PFSK-1 (cell line): ENCODE measurements at regions not wholly inside any gene's neighbourhood (a gene's known extent, or its start where the extent isn't known, plus 50 kb on each side); places are given as distances from the start of the nearest gene placed in this dataset.

Source experiments
- POLR2AphosphoS5 ChIP-seq: IDR thresholded peaks from 2 replicates; pipeline ENCODE4 v1.6.1; 2012; ENCODE audit warnings: low read depth, mild to moderate bottlenecking, control low read depth, low read length, moderate library complexity
- REST ChIP-seq, 2 experiments: IDR thresholded peaks; 2 replicates each; pipeline versions ENCODE4 v1.6.1 to v1.8.0; 2011 to 2012; ENCODE audit warnings: low read depth in 2 of 2, low read length in 2 of 2, control low read depth in 1 of 2, inconsistent platforms in 1 of 2, mild to moderate bottlenecking in 1 of 2, moderate library complexity in 1 of 2; ENCODE audit not compliant: insufficient read depth in 1 of 2
- SIN3A ChIP-seq: IDR thresholded peaks from 2 replicates; pipeline ENCODE4 v1.6.1; 2012; ENCODE audit warnings: mild to moderate bottlenecking, low read length, moderate library complexity, borderline replicate concordance; ENCODE audit not compliant: insufficient read depth
- TAF1 ChIP-seq: IDR thresholded peaks from 2 replicates; pipeline ENCODE4 v1.6.1; 2012; ENCODE audit warnings: low read length, control low read depth, borderline replicate concordance; ENCODE audit not compliant: insufficient read depth

GRCh38 chrX:69051901-69052300, 113.4 kb downstream of the PJA1 start:
- TF ChIP-seq TAF1 (no peak), POLR2AphosphoS5 (no peak), SIN3A (no peak), REST (IDR thresholded peaks at IDR 0.05; ENCODE audit: insufficient read depth in 1 of 2, low read depth in 2 of 2, low read length in 2 of 2) (no peak)
